Activated CD4-positive, alpha-beta T cell treated with anti-CD3 and anti-CD28 coated beads, Interleukin-2, amount 50 U/mL, for 16 hours (primary cell): ENCODE measurements at regions not wholly inside any gene's neighbourhood (a gene's known extent, or its start where the extent isn't known, plus 50 kb on each side); places are given as distances from the start of the nearest gene placed in this dataset.

Experiments used
- DNase-seq: peaks from one replicate; pipeline ENCODE4 v3.0.0-alpha.2; 2020

DNA sequence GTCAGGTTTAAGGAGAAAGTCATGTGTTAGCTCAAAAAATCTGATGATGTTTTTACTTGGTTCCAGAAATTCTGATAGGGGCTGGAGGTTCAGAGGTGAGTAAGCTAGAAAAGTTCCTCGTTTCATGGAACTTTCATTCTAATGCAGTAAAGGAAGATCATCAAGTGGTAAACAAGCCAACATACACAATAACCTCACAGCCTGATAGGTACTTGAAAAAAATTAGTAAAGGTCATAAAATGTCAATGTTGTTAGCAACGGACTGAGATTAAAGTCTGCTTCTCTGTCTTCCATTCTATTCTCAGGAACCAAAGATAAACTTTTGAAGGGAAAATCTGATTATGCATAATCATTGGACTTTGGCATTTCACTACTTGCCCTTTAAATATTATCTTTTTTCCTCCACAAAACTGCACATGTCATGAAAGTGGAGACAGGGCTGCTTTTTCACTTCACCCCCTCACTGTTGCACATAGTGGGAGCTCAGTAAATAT lies 165.4 kb upstream of the MAF start:
- no peak for DNase-seq

DNA sequence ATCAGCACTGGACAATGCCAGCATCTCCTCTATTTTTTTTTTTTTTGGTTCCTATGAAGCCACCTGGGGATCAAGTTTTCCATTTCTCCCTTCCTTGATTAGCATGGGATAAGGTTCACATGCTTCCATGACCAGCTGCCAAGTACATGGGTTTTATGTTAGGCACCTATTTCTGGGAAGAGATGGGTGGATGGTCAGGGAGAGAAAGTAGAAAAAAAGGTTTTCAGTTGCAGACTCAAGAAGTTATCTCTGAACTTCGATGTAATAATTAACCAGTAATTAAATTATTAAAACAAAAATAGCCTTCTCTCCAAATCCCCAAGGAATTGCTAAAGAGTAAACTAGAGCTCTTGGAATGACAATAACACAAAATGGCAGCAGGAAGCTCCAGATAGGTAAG lies 164.9 kb upstream of the MAF start:
- no peak for DNase-seq

DNA sequence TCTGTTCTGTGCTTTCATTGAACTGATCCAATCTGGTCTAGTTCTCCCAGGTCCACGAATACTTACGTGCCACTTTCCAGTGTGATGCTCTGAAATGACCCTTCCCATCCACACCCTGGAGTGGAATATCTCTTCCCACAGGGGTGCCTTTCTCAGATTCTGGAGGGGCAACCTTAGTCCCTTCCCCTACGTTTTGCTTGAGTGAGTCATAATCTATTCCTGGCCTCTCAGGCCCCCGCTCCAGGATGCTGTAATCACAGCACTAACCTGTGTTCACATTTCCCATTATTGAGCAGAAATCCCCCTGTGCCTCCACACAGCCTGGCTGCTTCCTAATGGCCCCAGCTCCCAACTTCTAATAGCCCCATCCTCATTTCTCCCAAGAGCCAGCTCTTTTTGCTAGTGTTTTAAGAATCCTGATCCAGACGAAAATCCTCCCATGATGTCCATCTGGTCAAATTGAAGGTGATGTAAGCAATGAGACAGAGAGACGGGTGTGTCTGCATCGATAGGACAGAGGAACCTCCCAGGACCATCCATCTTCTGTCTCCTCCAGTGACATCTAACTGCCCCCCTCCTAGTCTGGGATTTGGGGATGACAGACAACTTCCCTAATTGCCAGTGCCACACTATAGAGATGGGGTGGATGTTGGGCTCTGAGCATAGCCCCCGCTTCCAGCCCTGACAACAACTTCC lies 164.0 kb upstream of the MAF start:
- DNase-seq: no peak

DNA sequence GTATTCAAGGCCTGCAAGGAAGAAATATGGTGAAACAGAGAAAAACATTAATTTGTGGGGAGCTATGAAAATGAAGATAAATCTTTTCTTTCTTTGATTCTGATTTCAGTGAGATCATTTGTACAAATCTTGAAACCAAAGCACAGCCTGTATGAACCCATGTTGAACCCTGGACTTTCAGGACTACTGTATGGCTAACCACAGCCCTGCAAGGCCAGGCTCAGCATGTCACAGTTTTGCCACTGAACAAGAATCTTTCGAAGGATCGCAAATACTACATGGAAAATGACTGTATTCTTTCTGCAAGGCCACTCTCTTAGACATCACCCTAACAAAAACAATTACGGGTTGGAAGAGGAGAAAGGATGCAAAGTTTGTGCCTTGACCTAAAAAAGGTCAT lies 161.7 kb upstream of the MAF start:
- DNase-seq: no peak

DNA sequence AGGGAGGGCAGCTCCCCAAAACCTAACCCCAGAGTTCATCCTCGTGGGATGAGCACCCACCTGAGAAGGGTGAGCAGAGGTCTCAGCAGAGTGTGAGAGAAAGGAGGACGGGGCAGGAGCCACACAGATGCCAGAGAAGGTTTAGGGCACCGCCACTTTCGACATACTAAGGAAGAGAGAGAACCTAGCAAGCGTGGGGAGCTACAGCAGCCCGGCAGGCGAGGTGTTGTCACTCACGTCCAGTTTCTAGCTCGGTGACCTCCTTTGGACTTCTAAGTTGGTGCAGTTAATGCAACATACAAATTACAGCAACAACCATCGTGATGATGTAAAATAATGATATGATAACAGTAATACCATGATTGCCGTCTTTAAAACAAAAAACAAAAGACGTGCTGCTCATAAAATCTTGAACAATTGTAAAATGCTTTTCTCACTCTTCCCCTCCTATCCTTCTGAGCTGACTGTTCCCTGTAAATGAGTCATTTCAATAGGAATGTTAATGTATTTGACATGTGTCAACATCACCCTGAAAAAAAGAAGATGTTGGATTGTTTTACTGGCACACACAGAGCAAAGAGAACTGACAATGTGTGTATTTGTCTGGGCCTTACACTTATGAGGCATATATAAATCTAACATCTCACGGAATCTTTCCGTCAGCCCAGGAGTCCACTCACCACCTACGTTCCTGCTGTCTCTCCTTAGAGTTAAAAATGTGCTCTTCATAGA lies 158.2 kb upstream of the MAF start:
- DNase-seq: no peak

DNA sequence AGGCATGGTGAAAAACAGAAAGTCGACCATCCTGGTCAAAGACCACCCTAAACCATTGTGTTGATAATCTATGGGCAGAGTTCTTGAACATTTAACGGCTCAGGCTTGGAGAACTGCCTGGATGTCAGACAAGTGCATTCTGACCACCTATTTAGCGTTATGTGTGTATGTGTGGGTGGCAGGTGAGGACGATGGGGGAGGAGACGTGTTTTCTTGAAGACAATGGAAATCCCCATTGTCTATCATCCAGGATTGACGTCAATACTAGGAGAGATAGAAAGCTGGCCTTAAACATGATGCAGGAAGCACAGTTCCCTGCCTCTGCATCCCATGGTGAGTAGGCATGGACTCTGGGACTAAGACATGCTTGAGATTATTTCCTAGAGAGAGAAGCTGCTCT lies 157.4 kb upstream of the MAF start:
- DNase-seq: no peak

DNA sequence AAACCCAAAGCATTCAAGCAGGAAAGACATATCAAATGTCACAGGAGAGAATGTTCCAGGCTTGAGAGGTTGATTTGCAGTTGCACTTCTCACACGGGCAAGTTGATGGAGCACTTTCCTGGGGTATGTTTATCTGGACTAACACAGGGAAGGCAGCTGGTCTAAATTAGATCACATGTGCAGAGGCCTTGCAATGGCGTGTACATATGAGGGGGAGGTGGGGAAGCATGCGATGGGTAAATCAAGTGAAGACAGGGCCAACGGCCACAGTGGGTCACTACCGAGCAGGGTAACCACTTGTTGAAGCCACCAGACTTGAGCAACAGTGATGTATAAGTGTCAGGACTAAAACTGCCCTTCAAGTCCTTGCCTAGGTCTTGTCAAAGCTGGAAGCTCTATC lies 156.6 kb upstream of the MAF start:
- no peak for DNase-seq

DNA sequence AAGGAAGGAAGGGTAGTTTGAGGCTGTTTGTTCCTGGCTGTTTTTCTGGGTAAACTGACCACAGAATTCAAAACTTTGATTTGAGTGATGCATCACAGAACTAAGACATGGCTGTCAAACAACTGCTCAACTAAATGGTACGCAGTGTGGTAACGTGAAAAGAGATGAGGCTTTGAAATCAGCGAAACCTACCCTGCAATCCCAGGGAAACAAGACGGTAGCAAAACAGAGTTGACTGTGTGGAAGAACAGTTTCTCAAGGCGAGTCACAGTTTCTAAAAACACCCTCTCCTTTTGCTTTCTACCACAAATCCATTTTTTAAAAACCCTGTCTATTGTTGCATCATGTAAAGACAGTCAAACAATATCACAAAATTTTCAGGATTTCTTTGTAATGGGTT lies 156.0 kb upstream of the MAF start:
- DNase-seq: no peak

DNA sequence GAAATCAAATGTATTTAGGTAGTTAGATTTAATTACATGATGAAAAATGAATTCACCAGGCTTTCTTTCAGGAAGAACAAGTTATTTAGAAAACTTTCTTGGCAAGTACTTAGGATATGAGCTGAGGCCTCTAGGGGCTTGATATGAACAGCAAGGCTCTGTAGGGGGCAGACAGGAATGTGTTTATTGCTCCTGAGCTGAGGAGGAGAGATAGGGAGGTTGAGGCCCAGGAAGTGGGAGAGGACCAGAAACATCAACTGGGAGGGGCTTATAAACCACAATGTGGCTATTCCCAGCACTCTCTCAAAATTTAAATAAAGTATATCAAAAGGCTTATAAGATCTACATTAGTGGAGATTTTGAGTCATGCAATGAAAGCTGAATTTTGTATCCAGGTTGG lies 154.0 kb upstream of the MAF start:
- DNase-seq: no peak

DNA sequence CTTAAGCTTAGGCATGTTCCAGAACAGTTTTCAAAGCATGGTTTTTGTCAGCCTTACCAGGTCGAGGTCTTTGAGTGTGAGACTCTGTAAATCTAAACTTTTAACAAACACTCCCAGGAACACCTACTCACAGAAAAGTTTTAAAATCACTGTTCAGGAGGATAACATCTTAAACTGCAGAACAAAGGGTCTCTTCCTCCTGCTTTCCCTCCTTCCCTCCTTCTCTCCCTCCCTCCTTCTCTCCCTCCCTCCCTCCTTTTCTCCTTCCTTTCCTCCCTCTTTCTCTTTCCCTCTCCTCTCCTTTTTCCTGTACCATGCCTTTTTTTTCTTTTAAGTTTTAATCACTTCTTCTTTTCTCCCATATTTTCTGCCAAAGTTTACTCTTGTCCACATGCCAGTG lies 153.5 kb upstream of the MAF start:
- no peak for DNase-seq

DNA sequence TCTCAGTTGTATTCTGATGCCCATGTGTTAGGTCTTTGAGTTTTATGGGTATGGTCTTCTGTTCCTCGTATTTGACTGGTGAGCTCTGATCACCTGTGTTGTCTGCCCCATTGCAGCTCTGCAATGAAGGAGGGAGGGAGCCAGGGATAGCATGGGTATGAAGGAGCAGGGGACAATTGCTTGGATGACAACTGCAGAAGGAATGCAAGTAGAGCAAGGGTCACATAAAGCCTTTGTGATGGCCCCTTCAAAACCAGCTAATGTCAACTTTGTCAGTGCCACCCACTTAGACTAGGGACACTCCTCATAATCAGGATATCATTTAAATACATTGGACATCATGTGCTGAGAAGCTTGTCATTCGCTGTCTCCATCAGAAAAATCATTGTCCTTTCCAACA lies 152.7 kb upstream of the MAF start:
- DNase-seq: no peak

DNA sequence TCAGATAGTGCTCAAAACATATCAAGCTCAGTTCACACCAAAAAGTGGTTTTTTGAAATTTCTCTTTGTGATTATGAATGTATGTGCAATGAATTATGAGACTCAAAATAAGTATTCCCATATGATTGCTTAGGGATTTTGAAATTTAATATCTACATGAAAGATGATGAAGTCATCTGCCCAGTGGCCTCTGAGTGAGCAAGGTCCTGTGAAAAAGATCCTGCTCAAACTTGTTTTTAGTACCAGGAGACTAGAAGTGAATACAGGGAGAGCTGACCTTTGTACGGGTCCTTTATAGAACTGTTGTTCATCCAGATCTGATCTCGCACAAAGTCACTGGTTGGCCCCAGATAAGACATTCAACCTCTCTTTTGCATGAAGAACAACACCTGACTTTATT lies 151.9 kb upstream of the MAF start:
- no peak for DNase-seq

DNA sequence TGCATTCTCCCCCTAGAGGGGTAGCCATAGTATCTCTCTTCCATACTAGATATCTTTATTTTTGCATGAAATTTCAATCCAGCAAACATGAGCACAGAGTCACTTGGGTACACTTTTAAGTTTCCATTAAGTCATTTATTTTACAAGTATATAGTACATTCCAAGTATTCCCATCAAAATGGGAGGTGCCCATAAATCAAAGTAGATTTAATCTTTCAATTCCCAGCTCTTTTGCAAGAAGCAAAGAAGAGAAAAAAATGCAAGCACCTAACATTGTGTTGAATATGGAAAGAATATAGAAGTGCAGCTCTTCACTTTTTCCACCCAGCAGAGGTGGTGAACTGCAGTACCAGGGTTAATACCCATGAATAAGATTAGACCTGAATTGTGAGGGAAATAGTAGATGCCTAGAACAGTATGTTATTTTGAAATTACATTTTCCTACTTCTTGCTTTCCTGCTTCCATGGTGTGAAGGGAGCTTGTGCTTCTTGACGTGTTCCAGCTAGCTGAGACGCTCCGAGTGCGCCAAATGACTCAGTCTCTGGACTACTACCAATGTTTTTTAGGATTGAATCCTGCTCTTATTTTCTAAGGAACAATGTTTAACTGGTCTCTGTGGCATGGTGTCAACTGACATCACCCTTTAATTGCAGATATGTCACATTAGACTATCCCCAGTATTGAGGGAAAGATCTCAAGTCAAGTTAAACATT lies 151.1 kb upstream of the MAF start:
- no peak for DNase-seq

DNA sequence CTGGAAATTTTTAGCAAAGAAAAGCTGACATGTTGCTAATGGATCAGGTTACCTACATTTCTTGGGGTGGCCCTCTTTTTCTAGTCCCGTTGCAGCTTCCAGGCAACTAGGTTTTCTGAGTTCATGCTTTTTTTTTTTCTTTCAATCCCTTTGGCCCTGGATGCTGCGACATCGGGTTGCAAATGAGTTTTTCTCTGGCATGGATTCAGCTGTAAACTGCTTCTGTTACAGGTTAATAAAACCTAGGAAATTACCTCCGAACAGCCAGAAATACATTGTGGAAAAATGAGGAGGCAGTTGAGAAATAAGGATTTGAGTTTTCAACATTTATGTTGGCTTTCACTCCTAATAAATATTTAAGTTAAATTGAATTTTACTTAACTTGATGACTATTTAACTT lies 149.8 kb upstream of the MAF start:
- DNase-seq: no peak

DNA sequence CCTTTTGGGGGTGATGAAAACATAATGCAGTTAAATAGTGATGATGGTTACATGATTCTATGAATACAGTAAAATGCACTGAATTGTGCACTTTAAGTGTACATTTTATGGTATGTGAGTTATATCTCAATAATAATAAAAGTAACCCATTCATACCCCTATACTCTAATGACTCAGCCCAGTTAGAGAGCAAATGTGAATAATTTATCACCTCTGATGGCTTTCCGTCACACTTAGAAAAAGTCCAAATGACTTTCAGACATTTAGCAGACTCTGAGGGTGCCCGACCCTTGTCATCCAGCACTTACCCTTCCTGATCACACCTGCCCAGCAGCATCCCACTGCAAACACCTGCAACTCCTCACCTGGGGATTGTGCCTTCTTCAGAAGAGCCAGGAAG lies 148.1 kb upstream of the MAF start:
- DNase-seq: no peak

DNA sequence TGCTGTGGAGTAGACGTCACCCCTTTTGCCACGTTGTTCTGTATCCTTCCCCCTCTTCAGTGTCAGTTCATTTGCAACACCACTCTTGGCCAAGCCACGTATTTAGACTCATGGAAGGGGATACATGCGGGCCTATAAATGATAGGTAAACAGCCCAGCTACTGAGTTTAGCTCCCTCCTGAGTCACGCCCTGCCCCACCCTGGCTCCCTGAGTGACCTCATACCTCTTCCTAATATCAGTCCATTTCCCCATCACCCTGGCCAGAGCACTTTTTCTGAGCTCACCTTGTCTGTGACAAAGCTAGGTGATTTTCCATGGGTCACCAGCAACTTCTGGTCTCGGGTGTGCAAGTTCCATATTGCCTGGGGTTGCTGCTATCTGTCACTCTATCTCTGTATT lies 147.2 kb upstream of the MAF start:
- no peak for DNase-seq

DNA sequence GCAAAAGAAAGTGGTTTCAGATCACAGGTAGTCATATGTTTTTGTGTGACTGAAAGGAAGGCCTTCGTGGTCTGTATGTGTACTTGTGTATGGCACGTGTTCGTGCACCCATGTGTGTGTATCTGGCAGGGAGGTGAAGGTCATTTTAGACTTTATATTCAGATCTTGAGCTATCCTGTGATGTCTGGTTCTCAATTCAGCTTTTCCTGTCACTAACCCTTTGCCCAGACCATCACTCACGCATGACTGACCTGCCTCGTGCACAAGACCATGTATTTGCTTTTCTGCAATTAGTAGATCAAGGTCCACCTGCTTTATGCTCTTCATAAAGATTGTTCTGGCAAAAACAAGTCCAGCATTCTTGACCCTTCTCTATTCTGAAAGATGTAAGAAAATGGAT lies 139.7 kb upstream of the MAF start:
- no peak for DNase-seq

DNA sequence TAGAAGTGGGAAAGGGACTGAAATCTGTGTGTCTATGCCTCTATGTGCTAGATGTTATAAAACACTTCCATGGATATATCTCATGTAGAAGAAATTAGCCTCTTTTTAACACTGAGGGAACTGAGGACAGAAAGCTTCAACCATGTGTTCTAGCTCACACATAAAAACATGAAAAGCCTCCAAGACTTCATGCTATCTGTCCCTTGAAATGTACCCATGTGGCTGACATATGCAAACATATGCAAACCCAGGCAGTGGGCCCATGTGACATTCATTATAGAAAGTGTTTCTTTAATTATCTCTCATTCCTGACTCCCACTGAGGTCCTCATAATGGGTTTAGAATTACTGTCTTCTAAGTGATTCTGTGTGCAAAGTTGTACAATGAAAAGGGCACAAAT lies 134.7 kb upstream of the MAF start:
- no peak for DNase-seq

DNA sequence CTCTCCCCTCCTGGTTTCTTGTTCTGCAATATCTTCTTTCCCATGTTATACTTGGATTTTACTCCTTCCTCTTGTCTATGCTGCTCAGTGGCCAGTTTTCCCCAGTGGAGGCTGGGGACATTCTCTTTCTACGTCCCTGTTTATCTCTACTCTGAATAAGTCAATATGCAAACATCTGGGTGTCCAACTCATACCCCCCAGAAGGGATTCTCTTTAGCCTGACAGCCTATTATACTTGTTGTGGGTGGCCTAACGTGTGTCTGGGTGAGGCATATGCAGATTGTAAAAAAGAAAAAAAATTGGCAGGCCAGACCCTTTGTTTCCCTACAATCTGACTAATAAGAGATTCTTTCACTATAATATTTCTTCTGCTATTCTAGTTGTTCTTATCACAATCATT lies 134.2 kb upstream of the MAF start:
- DNase-seq: no peak

DNA sequence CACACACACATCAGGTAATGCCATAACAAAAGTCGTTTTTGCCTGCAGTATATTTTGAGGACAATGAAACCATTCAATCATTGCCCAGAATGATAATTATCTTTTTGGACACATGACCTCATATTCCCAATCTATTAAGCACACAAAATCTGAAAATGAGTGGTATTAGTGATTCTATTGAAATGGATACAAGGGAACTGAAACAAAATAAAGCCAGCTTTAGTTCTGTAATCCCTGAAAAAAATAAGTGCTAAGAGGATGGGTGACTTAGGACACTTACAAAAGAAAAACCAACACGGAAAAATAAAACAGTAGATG lies 128.3 kb upstream of the MAF start:
- DNase-seq: no peak

DNA sequence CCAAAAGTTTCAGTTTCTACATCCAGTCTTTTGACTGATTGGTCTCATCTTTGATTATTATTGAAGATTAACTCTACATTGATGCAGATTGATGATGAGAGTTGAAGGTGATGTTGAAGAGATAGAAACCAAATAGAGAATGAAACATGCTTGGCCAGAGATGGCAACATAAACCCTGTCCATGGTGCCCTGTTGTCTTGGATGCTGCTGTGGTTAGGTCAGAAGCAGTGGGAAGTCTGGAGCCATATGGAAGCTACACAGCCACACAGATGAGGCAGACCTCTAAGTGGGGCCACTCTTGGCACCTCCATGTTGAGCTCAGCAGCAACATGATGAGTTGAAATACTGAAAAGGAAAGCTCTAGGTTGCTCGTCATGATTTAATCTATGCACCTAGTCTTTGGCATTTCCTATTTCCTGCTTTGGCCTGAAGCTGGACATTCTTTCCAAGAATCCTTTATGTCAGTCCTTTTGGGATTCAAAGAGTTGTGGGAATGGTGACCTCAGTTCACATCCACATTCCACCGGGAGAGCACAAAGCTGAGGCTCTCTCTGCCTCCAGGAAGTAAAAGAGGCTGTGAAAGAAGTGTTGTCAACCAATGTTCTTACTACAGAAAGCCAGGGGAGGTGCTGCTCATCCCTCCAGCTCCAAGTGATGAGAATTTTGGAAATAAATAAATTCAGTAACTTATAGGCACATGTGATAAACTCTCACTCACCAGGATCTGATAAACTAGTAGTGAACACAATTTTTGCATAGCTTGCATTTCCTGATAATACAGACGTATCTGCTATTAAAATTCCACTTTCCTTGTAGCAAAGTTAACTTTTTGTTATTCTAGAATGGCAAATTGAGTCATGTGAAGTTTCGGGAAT lies 127.7 kb upstream of the MAF start:
- no peak for DNase-seq

DNA sequence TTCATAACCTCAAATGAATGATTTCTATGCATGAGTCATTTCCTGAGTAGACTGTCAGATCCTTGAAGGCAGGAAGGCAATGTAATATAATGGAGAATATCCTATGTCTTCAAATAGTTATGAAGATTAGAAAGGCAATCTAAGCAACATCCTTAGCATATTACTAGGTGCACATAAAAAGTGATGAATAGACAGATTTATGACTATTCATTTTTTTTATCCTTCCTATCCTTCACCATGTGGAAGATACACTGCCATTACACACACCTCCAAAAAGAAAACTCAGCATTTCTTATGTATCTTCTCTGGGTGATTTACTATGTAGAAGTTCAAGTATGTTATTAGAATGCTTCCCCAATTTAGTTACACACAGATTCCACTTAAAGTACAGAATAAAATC lies 126.4 kb upstream of the MAF start:
- no peak for DNase-seq

DNA sequence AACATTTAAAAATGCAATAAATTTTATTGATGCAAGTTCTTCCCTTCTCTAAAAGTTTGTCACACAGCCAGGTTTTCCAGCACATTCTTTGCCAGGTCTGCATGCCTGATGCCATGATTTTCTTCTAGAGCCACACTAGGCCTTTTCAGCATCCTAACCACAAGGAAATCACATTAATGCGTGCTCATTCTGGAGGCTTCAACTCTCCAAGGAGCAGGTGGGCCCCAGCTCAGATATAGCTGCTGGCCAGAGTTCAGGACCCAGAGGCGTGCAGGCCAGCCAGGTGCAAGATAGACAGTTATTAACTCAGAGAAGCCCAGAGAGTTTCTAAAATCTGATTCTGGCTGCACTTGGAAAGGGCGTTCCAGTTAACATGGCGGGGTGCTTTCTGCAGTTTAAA lies 124.5 kb upstream of the MAF start:
- DNase-seq: no peak
